HCEC 1CT (cell line): ENCODE measurements at regions not wholly inside any gene's neighbourhood (a gene's known extent, or its start where the extent isn't known, plus 50 kb on each side); places are given as distances from the start of the nearest gene placed in this dataset.

ENCODE experiments used
- DNase-seq: peaks from one replicate; pipeline ENCODE4 v3.0.0-alpha.2; 2017

GRCh38 chr6:9647599-9647998 is 767.3 kb downstream of the TFAP2A start:
- DNase-seq, result no peak

- DNase-seq, result no peak
Measured at GRCh38 chr6:9647071-9647445, 767.8 kb downstream of the TFAP2A start.

GRCh38 chr6:9646342-9647070 is 768.4 kb downstream of the TFAP2A start:
- peak; percentile 38 for DNase-seq

- DNase-seq, result no peak
Measured at GRCh38 chr6:9638861-9639260, 776.0 kb downstream of the TFAP2A start.

GRCh38 chr6:9634776-9635175 is 780.1 kb downstream of the TFAP2A start:
- DNase-seq, result no peak

- DNase-seq, result no peak
Measured at GRCh38 chr6:9632026-9632425, 782.8 kb downstream of the TFAP2A start.

GRCh38 chr6:9628819-9629218 is 786.1 kb downstream of the TFAP2A start:
- peak; percentile 30 for DNase-seq

GRCh38 chr6:9627916-9628315 is 787.0 kb downstream of the TFAP2A start:
- no peak for DNase-seq

GRCh38 chr6:9623985-9624384 is 790.9 kb downstream of the TFAP2A start:
- no peak for DNase-seq

- DNase-seq, result no peak
Measured at GRCh38 chr6:9623228-9623832, 791.5 kb downstream of the TFAP2A start.

- peak; percentile 13 for DNase-seq
Measured at GRCh38 chr6:9621276-9621675, 793.6 kb downstream of the TFAP2A start.

GRCh38 chr6:9620687-9621086 is 794.2 kb downstream of the TFAP2A start:
- DNase-seq, result no peak

GRCh38 chr6:9620263-9620662 is 794.6 kb downstream of the TFAP2A start:
- peak; percentile 40 for DNase-seq

GRCh38 chr6:9614778-9615177 is 800.1 kb downstream of the TFAP2A start:
- no peak for DNase-seq

- peak; percentile 29 for DNase-seq
Measured at GRCh38 chr6:9612489-9612888, 802.4 kb downstream of the TFAP2A start.

- no peak for DNase-seq
Measured at GRCh38 chr6:9610620-9611415, 804.1 kb downstream of the TFAP2A start.

- DNase-seq, result no peak
Measured at GRCh38 chr6:9606435-9607134, 808.3 kb downstream of the TFAP2A start.

- no peak for DNase-seq
Measured at GRCh38 chr6:9594746-9595145, 820.1 kb downstream of the TFAP2A start.

GRCh38 chr6:9593554-9593953 is 821.3 kb downstream of the TFAP2A start:
- DNase-seq, result peak; percentile 11

- peak; percentile 12 for DNase-seq
Measured at GRCh38 chr6:9583753-9584352, 831.0 kb downstream of the TFAP2A start.

- no peak for DNase-seq
Measured at GRCh38 chr6:9581155-9581554, 833.7 kb downstream of the TFAP2A start.

- no peak for DNase-seq
Measured at GRCh38 chr6:9576521-9576920, 838.4 kb downstream of the TFAP2A start.

GRCh38 chr6:9566096-9566495 is 848.8 kb downstream of the TFAP2A start:
- no peak for DNase-seq
